Muscle layer of colon (tissue), 2 donors: ENCODE measurements at regions not wholly inside any gene's neighbourhood (a gene's known extent, or its start where the extent isn't known, plus 50 kb on each side); places are given as distances from the start of the nearest gene placed in this dataset.

Source experiments
- H3K27ac ChIP-seq: one replicate; pipeline ENCODE4 v1.7.0; 2013; ENCODE audit warnings: low read depth, mild to moderate bottlenecking, low read length, moderate library complexity
- H3K27me3 ChIP-seq, 2 donors: one replicate each; pipeline ENCODE4 v1.7.0; 2013; ENCODE audit warnings: low read length in 2 of 2, mild to moderate bottlenecking in 2 of 2; ENCODE audit not compliant: insufficient read depth in 2 of 2, control insufficient read depth in 1 of 2
- H3K36me3 ChIP-seq: one replicate; pipeline ENCODE4 v1.7.0; 2013; ENCODE audit warnings: mild to moderate bottlenecking, low read length; ENCODE audit not compliant: insufficient read depth
- H3K4me1 ChIP-seq: one replicate; pipeline ENCODE4 v1.7.0; 2013; ENCODE audit warnings: mild to moderate bottlenecking, low read length; ENCODE audit not compliant: insufficient read depth
- H3K4me3 ChIP-seq, 2 donors: one replicate each; pipeline ENCODE4 v1.7.0; 2013; ENCODE audit warnings: low read length in 2 of 2, low read depth in 1 of 2, mild to moderate bottlenecking in 1 of 2, moderate library complexity in 1 of 2
- H3K9ac ChIP-seq: one replicate; pipeline ENCODE4 v1.7.0; 2013; ENCODE audit warnings: low read length
- H3K9me3 ChIP-seq: one replicate; pipeline ENCODE4 v1.7.0; 2013; ENCODE audit warnings: mild to moderate bottlenecking, low read length
- donor health status: abdominal sarcoma.
- donor health status: Adenocarcinoma of cecum.

DNA sequence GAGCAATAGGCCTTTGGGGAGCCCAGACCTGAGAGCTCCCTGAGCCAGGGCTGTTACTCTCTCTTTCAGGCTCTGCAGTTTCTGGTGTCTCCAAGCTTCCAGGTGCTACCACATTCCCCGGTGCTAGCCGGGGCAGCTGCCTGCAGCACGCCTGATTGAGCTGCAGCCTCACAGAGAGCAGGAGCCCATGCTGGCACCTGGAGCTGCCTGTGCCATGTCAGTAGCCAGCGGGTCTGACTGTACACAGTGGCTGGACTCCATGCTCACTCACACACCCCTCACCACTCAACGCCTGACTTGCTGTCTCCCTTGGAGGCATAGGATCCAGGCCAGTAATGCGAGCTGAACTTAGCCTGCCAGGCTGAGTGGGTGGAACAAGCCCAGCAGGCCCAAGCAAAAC lies 800.4 kb upstream of the AGA start:
- no peaks in the 10 kb centered on the region for H3K27me3 ChIP-seq
- no peak overlapping the region for H3K4me3 ChIP-seq
- no peaks in the 10 kb centered on the region for H3K9me3 ChIP-seq
- no peaks in the 10 kb centered on the region for H3K4me1 ChIP-seq
- H3K9ac ChIP-seq = no peak overlapping the region
- no peaks in the 10 kb centered on the region for H3K36me3 ChIP-seq
- no peak overlapping the region for H3K27ac ChIP-seq

DNA sequence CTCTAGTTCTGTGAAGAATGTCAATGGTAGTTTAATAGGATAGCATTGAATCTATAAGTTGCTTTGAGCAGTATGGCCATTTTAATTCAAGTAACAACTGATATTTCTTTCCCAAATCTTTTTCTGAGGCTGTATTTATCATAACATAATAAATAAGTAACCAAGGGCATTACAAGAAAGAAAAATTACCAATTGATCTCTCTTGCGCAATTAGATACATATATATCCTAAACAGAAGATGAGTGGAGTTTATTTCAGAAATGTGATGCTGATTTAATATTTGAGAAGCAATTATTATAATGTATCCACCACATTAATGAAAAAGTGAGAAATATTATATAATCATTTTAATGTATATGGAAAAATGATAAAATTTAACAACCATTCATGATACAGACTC lies 802.5 kb upstream of the AGA start:
- H3K9me3 ChIP-seq = no peaks in the 10 kb centered on the region
- H3K27ac ChIP-seq = no peak overlapping the region
- no peak overlapping the region for H3K4me3 ChIP-seq
- no peaks in the 10 kb centered on the region for H3K27me3 ChIP-seq
- H3K4me1 ChIP-seq = no peaks in the 10 kb centered on the region
- H3K36me3 ChIP-seq = no peaks in the 10 kb centered on the region
- no peak overlapping the region for H3K9ac ChIP-seq

DNA sequence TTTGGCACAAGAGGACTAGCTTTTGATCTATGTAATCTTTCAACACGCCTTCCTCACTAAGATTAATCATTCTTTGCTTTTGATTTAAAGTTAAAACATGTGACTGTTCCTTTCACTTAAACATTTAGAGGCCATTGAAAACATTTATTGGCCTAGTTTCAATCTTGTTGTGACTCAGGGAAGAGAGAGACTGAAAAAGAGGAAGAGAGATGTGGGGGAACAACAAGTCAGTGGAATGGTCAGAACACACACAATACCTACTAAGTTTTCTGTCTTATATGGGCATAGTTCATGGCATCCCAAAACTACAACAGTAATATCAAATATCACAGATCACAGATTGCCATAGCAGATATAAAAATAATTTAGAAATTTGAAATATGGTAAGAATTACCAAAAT lies 812.9 kb upstream of the AGA start:
- H3K27ac ChIP-seq = no peak overlapping the region
- H3K4me1 ChIP-seq = no peaks in the 10 kb centered on the region
- no peak overlapping the region for H3K9ac ChIP-seq
- H3K36me3 ChIP-seq = no peaks in the 10 kb centered on the region
- no peaks in the 10 kb centered on the region for H3K27me3 ChIP-seq
- H3K9me3 ChIP-seq = no peaks in the 10 kb centered on the region
- H3K4me3 ChIP-seq = no peak overlapping the region

DNA sequence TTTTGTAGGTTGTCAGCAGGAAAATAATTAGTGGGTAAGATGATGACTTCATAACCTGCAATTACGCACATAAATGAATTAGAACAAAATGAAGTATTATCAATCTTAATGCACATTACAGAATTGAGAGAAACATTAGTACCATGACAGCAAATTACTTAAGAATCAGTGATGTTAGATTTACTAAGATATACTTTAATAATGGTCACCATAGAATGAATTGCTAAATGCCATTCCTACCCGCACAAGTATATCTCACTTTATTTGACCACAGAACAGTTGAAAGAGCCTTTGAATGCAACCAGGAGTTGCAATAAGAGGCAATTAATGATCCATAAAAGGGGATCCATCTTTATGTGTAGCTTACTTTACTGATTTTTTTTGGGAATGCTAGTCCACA lies 816.4 kb upstream of the AGA start:
- Histone ChIP-seq H3K4me1 (no peaks in the 10 kb centered on the region), H3K9me3 (no peaks in the 10 kb centered on the region), H3K9ac (no peak overlapping the region), H3K4me3 (no peak overlapping the region), H3K27ac (no peak overlapping the region), H3K36me3 (no peaks in the 10 kb centered on the region), H3K27me3 (no peaks in the 10 kb centered on the region)

DNA sequence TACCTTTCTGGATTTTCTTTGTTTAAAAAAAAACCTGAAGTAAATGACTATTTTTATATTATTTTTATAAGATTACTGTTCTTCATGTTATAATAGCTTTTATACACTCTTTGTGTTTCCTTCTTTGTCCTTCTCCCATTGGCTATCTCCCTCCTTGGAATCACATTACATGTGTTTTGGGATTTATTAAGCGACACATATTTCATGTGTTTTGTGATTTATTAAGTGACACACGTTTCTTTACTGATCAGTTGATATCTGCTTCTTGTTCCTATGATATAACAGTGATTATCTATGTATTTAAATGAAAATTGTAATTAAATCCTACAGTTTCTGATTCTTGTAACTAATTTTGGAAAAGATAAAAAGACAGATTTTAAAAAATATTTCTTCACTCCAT lies 817.3 kb upstream of the AGA start:
- Histone ChIP-seq H3K9me3 (no peaks in the 10 kb centered on the region), H3K27ac (no peak overlapping the region)

DNA sequence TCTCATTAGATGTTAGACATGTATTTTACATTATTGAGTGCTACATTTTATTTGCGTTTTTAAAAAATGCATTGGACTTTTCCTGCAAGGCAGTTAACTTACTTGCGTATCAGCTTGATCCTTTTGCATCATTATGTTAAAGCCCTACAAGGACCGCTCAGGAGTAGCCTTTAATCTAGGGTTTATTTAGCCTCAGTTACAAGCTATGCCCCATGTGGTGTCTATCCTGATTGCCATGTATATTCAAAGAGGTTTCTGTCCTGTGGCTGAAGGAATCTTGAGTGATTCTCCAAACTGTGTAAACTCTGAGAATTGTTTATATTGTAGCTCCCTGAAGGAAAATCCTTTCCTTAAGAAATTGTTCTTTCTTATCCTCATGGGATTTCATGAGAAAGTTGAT lies 821.8 kb upstream of the AGA start:
- no peaks in the 10 kb centered on the region for H3K36me3 ChIP-seq

More for the DNA sequence above, 817.3 kb upstream of the AGA start:
- H3K9ac ChIP-seq = no peak overlapping the region
- no peaks in the 10 kb centered on the region for H3K4me1 ChIP-seq
- H3K4me3 ChIP-seq = no peak overlapping the region
- no peaks in the 10 kb centered on the region for H3K36me3 ChIP-seq
- no peaks in the 10 kb centered on the region for H3K27me3 ChIP-seq

DNA sequence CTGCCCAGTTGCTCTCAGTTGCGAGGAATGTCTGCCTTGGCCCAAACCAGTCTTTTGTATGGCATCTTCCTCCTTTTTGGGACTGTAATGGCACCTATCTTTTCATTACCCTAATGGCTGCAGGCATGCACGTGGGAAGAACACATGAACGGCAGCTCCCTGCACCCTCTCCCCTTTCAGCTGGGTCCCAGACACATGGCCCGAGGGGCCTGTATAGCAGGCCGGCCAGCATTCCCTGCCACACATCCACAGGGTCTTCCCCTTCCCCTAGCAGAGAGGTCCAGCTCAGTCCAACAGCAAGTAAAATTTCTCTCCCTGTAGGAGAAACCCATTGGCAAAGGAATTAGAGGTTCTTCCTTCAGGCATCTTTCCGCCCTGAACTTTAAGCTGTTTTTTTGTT lies 829.1 kb upstream of the AGA start:
- Histone ChIP-seq H3K27me3 (no peaks in the 10 kb centered on the region), H3K9ac (no peak overlapping the region), H3K4me1 (no peaks in the 10 kb centered on the region), H3K4me3 (no peak overlapping the region), H3K27ac (no peak overlapping the region), H3K9me3 (no peaks in the 10 kb centered on the region), H3K36me3 (no peaks in the 10 kb centered on the region)

More for the DNA sequence above, 821.8 kb upstream of the AGA start:
- H3K4me1 ChIP-seq = no peaks in the 10 kb centered on the region
- no peak overlapping the region for H3K27ac ChIP-seq
- no peaks in the 10 kb centered on the region for H3K9me3 ChIP-seq
- H3K4me3 ChIP-seq = no peak overlapping the region
- no peaks in the 10 kb centered on the region for H3K27me3 ChIP-seq
- no peak overlapping the region for H3K9ac ChIP-seq

DNA sequence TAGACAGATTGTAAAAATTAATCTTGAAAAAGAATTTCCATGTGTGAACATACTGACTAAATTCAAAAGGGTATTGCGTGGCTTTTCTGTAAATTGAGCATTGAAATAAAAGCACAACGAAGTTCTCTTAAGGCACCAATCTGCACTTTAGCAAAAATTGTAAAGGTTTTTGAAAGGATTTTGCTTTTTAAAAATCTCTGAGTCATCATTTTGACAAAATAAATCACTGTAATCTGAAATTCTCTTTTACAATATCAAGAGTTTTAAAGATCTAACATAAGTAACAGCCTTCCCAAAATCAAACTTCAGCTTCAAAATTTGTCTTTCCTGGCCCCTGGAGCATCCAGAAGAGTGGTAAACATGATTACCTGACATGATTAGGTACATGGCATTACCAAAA lies 830.9 kb upstream of the AGA start:
- Histone ChIP-seq H3K9me3 (no peaks in the 10 kb centered on the region), H3K27ac (no peak overlapping the region), H3K9ac (no peak overlapping the region), H3K27me3 (no peaks in the 10 kb centered on the region), H3K4me1 (no peaks in the 10 kb centered on the region), H3K4me3 (no peak overlapping the region), H3K36me3 (no peaks in the 10 kb centered on the region)

DNA sequence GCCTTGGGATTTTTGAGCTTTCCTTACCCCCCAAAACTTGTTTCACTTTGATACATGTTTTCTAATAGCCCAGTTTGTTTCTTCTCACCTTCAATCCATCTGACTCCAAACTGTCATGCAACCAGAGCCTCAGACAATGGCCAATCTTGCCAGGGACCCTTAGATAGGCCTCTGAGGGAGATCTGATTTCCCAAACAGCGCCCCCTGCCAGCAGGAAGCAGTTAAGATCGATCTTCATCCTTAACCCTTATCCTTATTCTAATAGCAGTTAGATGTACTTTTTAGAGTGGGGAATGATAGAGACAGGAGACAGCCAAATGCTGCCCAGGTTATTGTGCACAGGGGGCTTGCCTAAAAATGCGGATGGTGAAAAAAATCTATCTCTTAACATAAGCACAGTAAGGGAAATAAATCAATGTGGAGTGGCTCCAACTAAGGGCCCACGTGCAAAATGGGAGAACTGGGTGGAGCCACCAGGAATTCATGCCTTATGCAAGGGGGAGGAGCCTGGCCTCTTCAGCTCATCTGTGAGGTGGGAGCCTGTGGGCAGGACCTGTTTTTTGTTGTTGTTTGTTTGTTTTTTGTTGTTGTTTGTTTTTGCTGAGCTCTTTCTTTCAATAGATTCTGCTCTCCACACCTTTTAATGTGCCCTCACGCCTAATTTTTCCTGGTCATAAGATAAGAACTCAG lies 833.6 kb upstream of the AGA start:
- Histone ChIP-seq H3K9ac (no peak overlapping the region), H3K4me3 (no peak overlapping the region), H3K4me1 (no peaks in the 10 kb centered on the region), H3K36me3 (no peaks in the 10 kb centered on the region), H3K27me3 (no peaks in the 10 kb centered on the region), H3K27ac (no peak overlapping the region), H3K9me3 (no peaks in the 10 kb centered on the region)

DNA sequence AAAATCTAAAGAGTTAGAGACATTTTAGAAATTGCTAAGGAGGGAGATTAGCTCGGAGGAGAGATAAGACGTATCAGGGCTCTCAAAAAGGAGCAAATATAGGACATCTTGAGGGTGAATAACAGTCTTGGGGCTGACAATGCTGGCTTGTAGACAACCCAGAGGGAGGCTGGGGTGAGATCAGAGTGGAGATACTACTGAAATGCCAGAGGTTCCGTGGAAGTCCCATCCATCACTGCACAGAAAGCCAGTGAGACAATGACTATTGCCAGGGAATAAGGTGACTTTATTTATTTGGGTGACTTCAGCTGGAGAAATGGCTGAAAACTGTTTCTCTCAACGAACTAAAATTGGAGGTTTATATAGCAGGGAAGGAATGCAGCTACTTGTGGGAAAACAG lies 838.1 kb upstream of the AGA start:
- Histone ChIP-seq H3K36me3 (no peaks in the 10 kb centered on the region), H3K4me1 (no peaks in the 10 kb centered on the region), H3K27ac (no peak overlapping the region), H3K4me3 (no peak overlapping the region), H3K9ac (no peak overlapping the region), H3K9me3 (no peaks in the 10 kb centered on the region), H3K27me3 (no peaks in the 10 kb centered on the region)

DNA sequence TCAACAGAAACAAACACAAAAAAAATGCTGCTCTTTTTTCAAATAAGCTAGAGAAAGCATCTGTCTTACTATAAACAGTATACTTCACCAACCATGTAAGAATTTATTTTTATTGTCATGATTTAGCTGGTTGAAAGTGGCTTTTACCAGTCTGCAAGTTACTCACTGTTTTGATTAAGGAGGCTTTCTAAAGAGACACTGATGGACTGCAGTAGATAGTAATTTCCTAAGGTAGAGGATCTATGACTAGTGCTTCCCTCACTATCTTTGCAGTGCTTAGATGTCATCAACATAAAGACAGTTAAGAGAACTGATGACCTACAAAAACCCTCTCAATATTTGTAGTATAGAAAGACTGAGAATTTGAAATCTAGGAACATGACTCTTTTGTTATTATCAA lies 846.2 kb upstream of the AGA start:
- H3K27ac ChIP-seq = no peak overlapping the region
- H3K4me1 ChIP-seq = no peaks in the 10 kb centered on the region
- no peak overlapping the region for H3K9ac ChIP-seq
- H3K9me3 ChIP-seq = no peaks in the 10 kb centered on the region
- H3K36me3 ChIP-seq = no peaks in the 10 kb centered on the region
- no peaks in the 10 kb centered on the region for H3K27me3 ChIP-seq
- no peak overlapping the region for H3K4me3 ChIP-seq

DNA sequence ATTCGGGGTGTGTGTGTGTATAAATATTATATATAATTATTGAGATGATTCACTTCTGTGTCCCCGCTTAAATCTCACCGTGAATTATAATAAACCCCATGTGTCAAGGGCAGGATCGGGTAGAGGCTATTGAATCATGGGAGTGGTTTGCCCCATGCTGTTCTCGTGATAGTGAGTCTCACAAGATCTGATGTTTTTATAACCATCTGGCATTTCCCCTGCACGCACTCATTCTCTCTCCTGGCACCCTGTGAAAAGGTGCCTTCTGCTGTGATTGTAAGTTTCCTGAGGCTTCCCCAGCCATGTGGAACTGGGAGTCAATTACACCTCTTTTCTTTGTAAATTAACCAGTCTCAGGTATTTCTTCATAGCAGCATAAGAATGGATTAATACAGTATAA lies 851.4 kb upstream of the AGA start:
- Histone ChIP-seq H3K36me3 (no peaks in the 10 kb centered on the region), H3K9me3 (no peaks in the 10 kb centered on the region), H3K9ac (no peak overlapping the region), H3K4me3 (no peak overlapping the region), H3K27ac (no peak overlapping the region), H3K27me3 (no peaks in the 10 kb centered on the region), H3K4me1 (no peaks in the 10 kb centered on the region)
